ENCODE measurements at regions not wholly inside any gene's neighbourhood (a gene's known extent, or its start where the extent isn't known, plus 50 kb on each side); places are given as distances from the start of the nearest gene placed in this dataset.

GRCh38 chr2:49262801-49263560, 108.7 kb upstream of the FSHR start:
- TF ChIP-seq CTCF (IDR thresholded peaks at IDR 0.05) (no peak), POLR2A (IDR thresholded peaks at IDR 0.05) (no peak), EP300 (IDR thresholded peaks at IDR 0.05) (no peak), POLR2AphosphoS5 (IDR thresholded peaks at IDR 0.05) (no peak)
